AG10803 (cell line): ENCODE measurements at regions not wholly inside any gene's neighbourhood (a gene's known extent, or its start where the extent isn't known, plus 50 kb on each side); places are given as distances from the start of the nearest gene placed in this dataset.
A peak's percentile ranks its signal among the peaks of the same experiment; 100 is the strongest.
"Not testable (repeated sequence)": the region's sequence is repeated elsewhere in the genome, so short reads cannot be mapped to it uniquely, and the experiment has no call there.

Source experiments
- DNase-seq: peaks from one replicate; pipeline ENCODE4 v3.0.0; 2010; ENCODE audit warnings: low read depth
- H3K4me3 ChIP-seq: 2 replicates; pipeline ENCODE4 v1.5.1; 2011; ENCODE audit warnings: mild to moderate bottlenecking, low read length, control low read depth
- TF ChIP-seq, protein P1 (sequence below): conservative IDR thresholded peaks from 2 replicates; pipeline ENCODE4 v1.5.1; 2011; ENCODE audit warnings: mild to moderate bottlenecking, low read length, control low read depth, inconsistent platforms

DNA sequence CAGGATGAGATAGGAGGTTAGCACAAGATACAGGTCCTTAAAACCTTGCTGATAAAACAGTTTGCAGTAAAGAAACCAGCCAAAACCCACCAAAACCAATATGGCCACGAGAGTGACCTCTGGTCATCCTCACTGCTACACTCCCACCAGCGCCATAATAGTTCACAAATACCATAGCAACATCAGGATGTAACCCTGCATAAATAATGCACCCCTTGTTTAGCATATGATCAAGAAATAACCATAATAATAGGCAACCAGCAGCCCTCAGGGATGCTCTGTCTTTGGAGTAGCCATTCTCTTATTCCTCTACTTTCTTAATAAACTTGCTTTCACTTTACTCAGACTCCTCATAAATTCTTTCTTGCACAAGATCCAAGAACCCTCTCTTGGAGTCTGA, 86.9 kb upstream of the PRSS3 start:
- TF ChIP-seq, protein P1, sequence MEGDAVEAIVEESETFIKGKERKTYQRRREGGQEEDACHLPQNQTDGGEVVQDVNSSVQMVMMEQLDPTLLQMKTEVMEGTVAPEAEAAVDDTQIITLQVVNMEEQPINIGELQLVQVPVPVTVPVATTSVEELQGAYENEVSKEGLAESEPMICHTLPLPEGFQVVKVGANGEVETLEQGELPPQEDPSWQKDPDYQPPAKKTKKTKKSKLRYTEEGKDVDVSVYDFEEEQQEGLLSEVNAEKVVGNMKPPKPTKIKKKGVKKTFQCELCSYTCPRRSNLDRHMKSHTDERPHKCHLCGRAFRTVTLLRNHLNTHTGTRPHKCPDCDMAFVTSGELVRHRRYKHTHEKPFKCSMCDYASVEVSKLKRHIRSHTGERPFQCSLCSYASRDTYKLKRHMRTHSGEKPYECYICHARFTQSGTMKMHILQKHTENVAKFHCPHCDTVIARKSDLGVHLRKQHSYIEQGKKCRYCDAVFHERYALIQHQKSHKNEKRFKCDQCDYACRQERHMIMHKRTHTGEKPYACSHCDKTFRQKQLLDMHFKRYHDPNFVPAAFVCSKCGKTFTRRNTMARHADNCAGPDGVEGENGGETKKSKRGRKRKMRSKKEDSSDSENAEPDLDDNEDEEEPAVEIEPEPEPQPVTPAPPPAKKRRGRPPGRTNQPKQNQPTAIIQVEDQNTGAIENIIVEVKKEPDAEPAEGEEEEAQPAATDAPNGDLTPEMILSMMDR, result no peak
- no peak for DNase-seq
- H3K4me3 ChIP-seq, result no peak overlapping the region

DNA sequence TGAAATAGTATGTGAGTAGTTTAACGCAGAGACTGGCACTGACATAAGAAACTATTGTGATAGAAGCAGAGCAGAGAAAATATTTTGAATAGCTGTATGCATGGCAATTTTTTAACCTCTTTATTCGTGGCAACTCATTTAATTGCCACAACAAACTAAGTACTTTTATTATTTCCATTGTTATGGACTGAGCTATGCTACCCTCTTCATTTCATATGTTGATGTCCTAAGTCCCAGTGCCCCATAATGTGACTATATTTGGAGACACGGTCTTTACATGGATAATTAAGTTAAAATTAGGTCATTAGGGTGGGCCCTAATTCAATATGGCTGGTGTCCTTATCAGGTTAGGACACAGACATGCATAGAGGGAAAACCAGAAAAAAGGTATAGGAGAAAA, 86.1 kb upstream of the PRSS3 start:
- no peak for DNase-seq
- TF ChIP-seq, protein P1, result no peak
- no peak overlapping the region for H3K4me3 ChIP-seq

DNA sequence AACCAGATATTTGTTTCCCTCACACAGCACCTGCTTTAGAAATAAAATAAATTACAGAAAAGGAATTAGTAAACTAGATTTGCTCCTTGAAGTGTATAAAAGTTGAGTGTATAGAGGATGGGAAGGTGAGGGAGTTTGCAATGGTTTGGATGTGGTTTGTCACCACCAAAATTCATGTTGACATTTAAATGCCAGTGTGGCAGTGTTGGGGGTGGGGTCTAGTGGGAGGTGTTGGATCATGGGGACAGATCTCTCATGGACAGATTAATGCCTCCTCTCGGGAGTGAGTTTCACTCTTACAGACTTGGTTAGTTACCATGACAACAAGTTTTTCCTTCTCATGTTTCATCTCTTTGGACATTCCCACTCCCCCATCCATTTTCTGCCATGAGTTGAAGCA, 83.9 kb upstream of the PRSS3 start:
- H3K4me3 ChIP-seq, DNase-seq: not testable (repeated sequence)

DNA sequence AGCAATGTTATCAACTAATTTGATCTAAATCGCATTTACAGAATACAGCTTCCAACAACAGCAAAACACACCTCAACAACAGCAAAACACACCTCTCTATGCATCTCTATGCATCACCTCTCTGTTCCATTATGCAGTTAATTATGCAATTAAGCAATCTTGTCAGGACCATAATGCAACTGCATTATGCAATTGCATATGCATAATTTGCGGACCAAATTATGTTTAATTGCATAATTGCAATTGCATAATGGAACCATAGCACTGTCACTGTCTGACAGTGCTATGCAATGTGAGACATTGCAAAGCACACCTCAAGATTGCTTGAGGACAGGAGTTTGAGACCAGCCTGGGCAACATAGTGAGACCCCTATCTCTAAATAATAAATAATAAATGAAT, 80.4 kb upstream of the PRSS3 start:
- no peak overlapping the region for H3K4me3 ChIP-seq
- TF ChIP-seq, protein P1, result no peak
- no peak for DNase-seq

DNA sequence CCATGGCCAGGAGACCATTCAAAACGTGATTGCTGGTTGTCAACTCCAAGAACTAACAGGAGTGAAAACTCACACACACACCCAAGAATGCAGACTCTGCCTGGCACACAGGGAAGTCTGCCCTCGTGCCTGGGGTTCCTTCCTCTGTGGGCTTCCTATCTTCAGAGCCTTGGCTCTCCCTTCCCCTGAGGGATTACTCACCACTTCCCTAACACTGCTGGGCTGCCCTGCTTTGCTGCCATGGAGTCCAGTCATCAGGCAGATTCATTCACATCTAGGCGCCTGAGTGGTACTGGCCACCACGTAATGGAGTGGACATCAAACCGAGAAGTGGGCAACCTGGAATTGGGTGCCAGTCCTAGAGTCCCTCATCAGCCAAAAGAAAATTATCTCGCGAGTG, 76.4 kb upstream of the PRSS3 start:
- DNase-seq, result peak; percentile 3
- TF ChIP-seq, protein P1, result no peak
- H3K4me3 ChIP-seq, result no peak overlapping the region

DNA sequence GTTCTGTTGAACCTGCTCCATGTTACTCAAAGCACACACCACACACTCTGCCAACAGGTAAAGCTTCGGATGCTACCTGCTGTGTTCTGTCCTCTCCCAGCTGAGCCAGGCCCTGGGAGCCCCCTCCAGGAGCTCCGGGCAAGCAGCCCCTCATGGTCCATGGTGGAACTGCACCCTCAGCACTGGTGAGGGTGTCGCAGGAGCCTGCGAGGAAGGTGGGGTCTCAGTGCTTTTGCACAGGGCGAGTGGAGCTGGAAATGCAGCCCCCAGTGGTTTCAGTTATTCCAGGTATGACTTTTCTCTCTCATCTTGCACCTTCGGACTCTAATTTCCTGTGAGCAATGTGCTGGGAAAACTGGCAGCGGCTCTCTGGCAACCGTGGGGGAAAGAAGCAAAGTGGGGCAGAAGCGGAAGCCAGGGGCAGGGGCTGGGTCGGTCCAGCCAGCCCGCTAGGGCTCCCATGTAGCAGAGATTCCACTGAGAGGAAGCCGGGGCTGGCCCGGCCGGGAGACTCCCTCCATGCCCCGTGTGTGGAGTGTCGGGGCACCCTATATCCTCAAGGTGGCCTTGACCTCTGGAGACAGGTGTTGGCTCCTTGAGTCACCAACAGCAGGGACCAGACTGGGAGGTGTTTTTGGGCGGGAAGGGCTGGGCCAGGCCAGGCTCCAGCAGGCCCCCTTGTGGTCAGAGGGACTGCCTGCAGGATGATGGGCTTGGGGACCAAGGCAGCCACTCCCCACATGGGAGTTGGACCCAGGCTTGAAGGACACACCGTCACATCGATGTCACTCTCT, 75.6 kb upstream of the PRSS3 start:
- DNase-seq, result no peak
- TF ChIP-seq, protein P1, result peak; percentile 46
- no peak overlapping the region for H3K4me3 ChIP-seq

DNA sequence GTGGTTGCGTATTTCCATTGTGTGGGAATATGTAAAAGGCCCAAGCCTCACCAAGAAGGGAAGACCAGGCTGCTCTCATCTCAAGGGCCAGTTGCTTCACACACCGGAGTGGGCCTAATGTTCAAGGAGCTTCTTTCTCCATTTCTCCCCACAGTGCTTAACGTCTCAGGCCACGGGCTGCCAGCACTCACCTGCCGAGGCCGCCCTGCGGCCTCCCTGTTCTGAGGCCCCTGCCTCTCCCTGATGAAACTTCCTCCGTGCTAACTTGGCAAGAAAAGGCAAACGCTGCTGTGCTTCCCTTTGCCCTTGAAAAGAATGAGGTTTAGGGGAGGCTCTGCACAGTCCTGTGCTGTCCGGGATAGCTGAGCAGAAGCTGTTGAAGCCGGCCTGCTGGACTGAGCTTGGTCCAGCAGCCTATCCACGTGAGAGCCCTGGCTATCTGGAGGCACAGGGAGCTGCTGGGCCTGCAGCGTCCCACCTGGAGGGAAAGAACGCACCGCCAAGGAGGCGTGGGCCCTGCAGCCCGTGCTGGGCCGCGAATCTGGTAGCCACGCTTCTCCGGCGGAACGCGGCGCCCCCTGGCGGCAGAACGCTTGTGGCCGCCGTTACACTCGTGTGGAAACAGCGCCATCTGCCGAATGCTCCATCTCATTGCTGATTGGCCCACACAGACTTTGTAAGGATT, 73.5 kb upstream of the PRSS3 start:
- peak; percentile 69 for DNase-seq
- no peak overlapping the region for H3K4me3 ChIP-seq
- TF ChIP-seq, protein P1, result peak; percentile 100
